HG02763 (cell line): ENCODE measurements at regions not wholly inside any gene's neighbourhood (a gene's known extent, or its start where the extent isn't known, plus 50 kb on each side); places are given as distances from the start of the nearest gene placed in this dataset.

Experiments used
- ATAC-seq: cut with Tn5 transposase; IDR thresholded peaks from one replicate; pipeline ENCODE4 v1.9.1; 2021; ENCODE audit warnings: mild to moderate bottlenecking, moderate library complexity; ENCODE audit not compliant: unreplicated experiment

GRCh38 chr5:159773062-159773924 lies 143.0 kb upstream of the ADRA1B start:
- ATAC-seq = peak; percentile 89

- no peak for ATAC-seq
These were observed 141.7 kb upstream of the ADRA1B start for GRCh38 chr5:159774476-159775031.

GRCh38 chr5:159775890-159776289 lies 140.4 kb upstream of the ADRA1B start:
- ATAC-seq = no peak

- no peak for ATAC-seq
These were observed 139.1 kb upstream of the ADRA1B start for GRCh38 chr5:159777049-159777660.

- no peak for ATAC-seq
These were observed 136.8 kb upstream of the ADRA1B start for GRCh38 chr5:159779481-159779880.

- ATAC-seq = no peak
These were observed 136.0 kb upstream of the ADRA1B start for GRCh38 chr5:159780246-159780645.

- no peak for ATAC-seq
These were observed 134.6 kb upstream of the ADRA1B start for GRCh38 chr5:159781626-159782157.

GRCh38 chr5:159782197-159782994 lies 133.9 kb upstream of the ADRA1B start:
- ATAC-seq = peak; percentile 54

- no peak for ATAC-seq
These were observed 133.3 kb upstream of the ADRA1B start for GRCh38 chr5:159782995-159783300.

- ATAC-seq = no peak
These were observed 132.5 kb upstream of the ADRA1B start for GRCh38 chr5:159783726-159784247.

- no peak for ATAC-seq
These were observed 131.3 kb upstream of the ADRA1B start for GRCh38 chr5:159784993-159785392.

GRCh38 chr5:159785656-159786055 lies 130.6 kb upstream of the ADRA1B start:
- no peak for ATAC-seq

GRCh38 chr5:159786201-159786600 lies 130.1 kb upstream of the ADRA1B start:
- no peak for ATAC-seq

GRCh38 chr5:159786901-159787691 lies 129.2 kb upstream of the ADRA1B start:
- ATAC-seq = no peak

- no peak for ATAC-seq
These were observed 128.4 kb upstream of the ADRA1B start for GRCh38 chr5:159787837-159788236.

- no peak for ATAC-seq
These were observed 127.4 kb upstream of the ADRA1B start for GRCh38 chr5:159788835-159789331.

GRCh38 chr5:159792180-159792579 lies 124.1 kb upstream of the ADRA1B start:
- no peak for ATAC-seq

- no peak for ATAC-seq
These were observed 118.9 kb upstream of the ADRA1B start for GRCh38 chr5:159797261-159797970.

GRCh38 chr5:159799701-159800100 lies 116.6 kb upstream of the ADRA1B start:
- no peak for ATAC-seq
